ENCODE measurements at regions not wholly inside any gene's neighbourhood (a gene's known extent, or its start where the extent isn't known, plus 50 kb on each side); places are given as distances from the start of the nearest gene placed in this dataset.

DNA sequence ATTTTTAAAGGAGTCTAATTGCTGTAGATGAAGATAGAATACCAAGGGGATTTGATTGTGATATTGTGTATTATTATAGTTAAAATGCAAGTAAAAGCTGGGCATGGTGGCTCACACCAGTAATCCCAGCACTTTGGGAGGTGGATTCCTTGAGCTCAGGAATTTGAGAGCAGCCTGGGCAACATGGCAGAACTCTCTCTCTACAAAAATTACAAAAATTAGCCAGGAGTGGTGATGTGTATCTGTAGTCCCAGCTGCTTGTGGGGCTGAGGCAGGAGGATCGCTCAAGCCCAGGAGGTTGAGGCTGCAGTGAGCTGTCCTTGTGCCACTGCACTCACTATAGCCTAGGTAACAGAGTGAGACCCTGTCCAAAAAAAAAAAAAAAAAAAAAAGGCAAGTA, 687.0 kb downstream of the NUP35 start:
- TF ChIP-seq POLR2A (IDR thresholded peaks at IDR 0.05) = no peak
- H3K9me3 ChIP-seq = no peaks in the 10 kb centered on the region
- H3K4me3 ChIP-seq = no peak overlapping the region
- no peaks in the 10 kb centered on the region for H3K27me3 ChIP-seq (replicated peaks; ENCODE audit: insufficient read depth)
- no peak for DNase-seq (ENCODE audit: low spot score)
- no peak overlapping the region for H3K27ac ChIP-seq
- no peaks in the 10 kb centered on the region for H3K4me1 ChIP-seq (replicated peaks)
- intact Hi-C loops (cut with DNase I) = no loop called here
- H3K36me3 ChIP-seq = no peaks in the 10 kb centered on the region
- WGBS = 100% methylated on average over 1 of the region's 1 CpG

- no peak for TF ChIP-seq CTCF (IDR thresholded peaks at IDR 0.05)
- TF ChIP-seq POLR2A (IDR thresholded peaks at IDR 0.05) = no peak
- TF ChIP-seq POLR2AphosphoS5 (IDR thresholded peaks at IDR 0.05) = no peak
- no peaks in the 10 kb centered on the region for H3K4me1 ChIP-seq (replicated peaks)
- 78% methylated on average over 2 of the region's 2 CpGs for WGBS
- no peaks in the 10 kb centered on the region for H3K36me3 ChIP-seq
- H3K27me3 ChIP-seq (replicated peaks; ENCODE audit: insufficient read depth) = no peaks in the 10 kb centered on the region
- intact Hi-C loops (cut with DNase I) = no loop called here
- no peaks in the 10 kb centered on the region for H3K9me3 ChIP-seq
- no peak for DNase-seq (ENCODE audit: low spot score)
- H3K27ac ChIP-seq = no peak overlapping the region
- no peak overlapping the region for H3K4me3 ChIP-seq
Measured at GRCh38 chr2:183812091-183812490, 687.8 kb downstream of the NUP35 start.

- no peak overlapping the region for H3K4me3 ChIP-seq
- H3K27ac ChIP-seq = no peak overlapping the region
- intact Hi-C loops (cut with DNase I) = no loop called here
- H3K9me3 ChIP-seq = no peaks in the 10 kb centered on the region
- DNase-seq (ENCODE audit: low spot score) = no peak
- TF ChIP-seq CTCF (IDR thresholded peaks at IDR 0.05) (no peak), POLR2A (IDR thresholded peaks at IDR 0.05) (no peak), POLR2AphosphoS5 (IDR thresholded peaks at IDR 0.05) (no peak)
- no peaks in the 10 kb centered on the region for H3K36me3 ChIP-seq
- no peaks in the 10 kb centered on the region for H3K4me1 ChIP-seq (replicated peaks)
- WGBS = 88% methylated on average over 3 of the region's 3 CpGs
- H3K27me3 ChIP-seq (replicated peaks; ENCODE audit: insufficient read depth) = no peaks in the 10 kb centered on the region
Measured at GRCh38 chr2:183825710-183826109, 701.5 kb downstream of the NUP35 start.

GRCh38 chr2:183829931-183830330, 705.7 kb downstream of the NUP35 start:
- TF ChIP-seq CTCF (IDR thresholded peaks at IDR 0.05) (no peak), POLR2AphosphoS5 (IDR thresholded peaks at IDR 0.05) (no peak), POLR2A (IDR thresholded peaks at IDR 0.05) (no peak)
- no peak for DNase-seq (ENCODE audit: low spot score)
- no peaks in the 10 kb centered on the region for H3K27me3 ChIP-seq (replicated peaks; ENCODE audit: insufficient read depth)
- intact Hi-C loops (cut with DNase I) = no loop called here
- H3K36me3 ChIP-seq = no peaks in the 10 kb centered on the region
- H3K27ac ChIP-seq = no peak overlapping the region
- no peaks in the 10 kb centered on the region for H3K9me3 ChIP-seq
- no peaks in the 10 kb centered on the region for H3K4me1 ChIP-seq (replicated peaks)
- H3K4me3 ChIP-seq = no peak overlapping the region
- 87% methylated on average over 2 of the region's 2 CpGs for WGBS

GRCh38 chr2:183837157-183837556, 712.9 kb downstream of the NUP35 start:
- intact Hi-C loops (cut with DNase I) = no loop called here
- no peak overlapping the region for H3K4me3 ChIP-seq
- no peaks in the 10 kb centered on the region for H3K36me3 ChIP-seq
- WGBS = 75% methylated on average over 2 of the region's 2 CpGs
- no peak overlapping the region for H3K27ac ChIP-seq
- no peaks in the 10 kb centered on the region for H3K4me1 ChIP-seq (replicated peaks)
- H3K9me3 ChIP-seq = no peaks in the 10 kb centered on the region
- H3K27me3 ChIP-seq (replicated peaks; ENCODE audit: insufficient read depth) = no peaks in the 10 kb centered on the region
- no peak for DNase-seq (ENCODE audit: low spot score)
- TF ChIP-seq POLR2A (IDR thresholded peaks at IDR 0.05) (no peak), POLR2AphosphoS5 (IDR thresholded peaks at IDR 0.05) (no peak), CTCF (IDR thresholded peaks at IDR 0.05) (no peak)
